Breast epithelium (tissue), 3 donors: ENCODE measurements at regions not wholly inside any gene's neighbourhood (a gene's known extent, or its start where the extent isn't known, plus 50 kb on each side); places are given as distances from the start of the nearest gene placed in this dataset.

Source experiments
- POLR2A ChIP-seq: fragments of 450-650 bp; IDR thresholded peaks from one replicate; pipeline ENCODE4 v1.6.1; 2016; ENCODE audit warnings: antibody characterized with exemption, mild to moderate bottlenecking, moderate library complexity
- TF ChIP-seq, protein P1 (sequence below), 3 donors: fragments of 450-650 bp; IDR thresholded peaks; one replicate each; pipeline ENCODE4 v1.5.1; 2016 to 2017; ENCODE audit warnings: antibody characterized with exemption in 3 of 3, mild to moderate bottlenecking in 3 of 3, moderate library complexity in 3 of 3

DNA sequence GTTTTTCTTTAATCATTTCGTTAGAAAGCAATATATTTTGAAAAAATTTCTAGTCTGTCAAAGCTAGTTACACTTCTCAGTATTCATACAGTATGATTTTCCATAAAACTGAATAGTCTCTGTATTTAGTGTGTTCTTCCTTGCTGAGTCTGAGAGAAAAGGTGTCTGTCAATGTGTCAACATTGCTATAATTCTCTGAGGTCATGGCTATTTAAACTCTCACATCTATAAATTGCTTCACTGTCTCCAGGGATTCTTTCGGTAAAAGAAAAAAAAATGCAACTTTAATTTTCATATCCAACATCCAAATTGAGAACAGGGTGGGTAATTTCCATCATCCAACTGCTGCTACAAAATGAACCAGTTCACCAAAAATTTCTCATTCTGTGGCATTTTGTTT is 319.7 kb upstream of the GHITM start:
- TF ChIP-seq, protein P1, sequence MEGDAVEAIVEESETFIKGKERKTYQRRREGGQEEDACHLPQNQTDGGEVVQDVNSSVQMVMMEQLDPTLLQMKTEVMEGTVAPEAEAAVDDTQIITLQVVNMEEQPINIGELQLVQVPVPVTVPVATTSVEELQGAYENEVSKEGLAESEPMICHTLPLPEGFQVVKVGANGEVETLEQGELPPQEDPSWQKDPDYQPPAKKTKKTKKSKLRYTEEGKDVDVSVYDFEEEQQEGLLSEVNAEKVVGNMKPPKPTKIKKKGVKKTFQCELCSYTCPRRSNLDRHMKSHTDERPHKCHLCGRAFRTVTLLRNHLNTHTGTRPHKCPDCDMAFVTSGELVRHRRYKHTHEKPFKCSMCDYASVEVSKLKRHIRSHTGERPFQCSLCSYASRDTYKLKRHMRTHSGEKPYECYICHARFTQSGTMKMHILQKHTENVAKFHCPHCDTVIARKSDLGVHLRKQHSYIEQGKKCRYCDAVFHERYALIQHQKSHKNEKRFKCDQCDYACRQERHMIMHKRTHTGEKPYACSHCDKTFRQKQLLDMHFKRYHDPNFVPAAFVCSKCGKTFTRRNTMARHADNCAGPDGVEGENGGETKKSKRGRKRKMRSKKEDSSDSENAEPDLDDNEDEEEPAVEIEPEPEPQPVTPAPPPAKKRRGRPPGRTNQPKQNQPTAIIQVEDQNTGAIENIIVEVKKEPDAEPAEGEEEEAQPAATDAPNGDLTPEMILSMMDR (IDR thresholded peaks at IDR 0.05) = no peak
- TF ChIP-seq POLR2A = no peak
